HG02981 (cell line): ENCODE measurements at regions not wholly inside any gene's neighbourhood (a gene's known extent, or its start where the extent isn't known, plus 50 kb on each side); places are given as distances from the start of the nearest gene placed in this dataset.

Experiments
- ATAC-seq: cut with Tn5 transposase; IDR thresholded peaks from one replicate; pipeline ENCODE4 v1.9.1; 2021; ENCODE audit warnings: mild to moderate bottlenecking, moderate library complexity; ENCODE audit not compliant: unreplicated experiment

- no peak for ATAC-seq
These were observed 82.7 kb upstream of the NR2F2 start for GRCh38 chr15:96247621-96248305.

- ATAC-seq: no peak
These were observed 78.4 kb upstream of the NR2F2 start for GRCh38 chr15:96252148-96252547.

- no peak for ATAC-seq
These were observed 77.3 kb upstream of the NR2F2 start for GRCh38 chr15:96253006-96253747.

GRCh38 chr15:96254173-96254572 is 76.3 kb upstream of the NR2F2 start:
- ATAC-seq: no peak

GRCh38 chr15:96255599-96255998 is 74.9 kb upstream of the NR2F2 start:
- no peak for ATAC-seq

- ATAC-seq: peak; percentile 94
These were observed 68.9 kb upstream of the NR2F2 start for GRCh38 chr15:96261575-96262034.

GRCh38 chr15:96262097-96262496 is 68.4 kb upstream of the NR2F2 start:
- no peak for ATAC-seq

GRCh38 chr15:96262549-96263489 is 67.7 kb upstream of the NR2F2 start:
- ATAC-seq: no peak

- ATAC-seq: no peak
These were observed 66.1 kb upstream of the NR2F2 start for GRCh38 chr15:96264351-96264798.

GRCh38 chr15:96264801-96265515 is 65.5 kb upstream of the NR2F2 start:
- ATAC-seq: no peak

- ATAC-seq: no peak
These were observed 64.0 kb upstream of the NR2F2 start for GRCh38 chr15:96266456-96266855.

GRCh38 chr15:96267463-96267862 is 63.0 kb upstream of the NR2F2 start:
- no peak for ATAC-seq

GRCh38 chr15:96268442-96269204 is 61.9 kb upstream of the NR2F2 start:
- ATAC-seq: no peak

GRCh38 chr15:96270581-96271172 is 59.8 kb upstream of the NR2F2 start:
- ATAC-seq: no peak

GRCh38 chr15:96272427-96272826 is 58.1 kb upstream of the NR2F2 start:
- no peak for ATAC-seq

GRCh38 chr15:96273317-96274086 is 57.0 kb upstream of the NR2F2 start:
- ATAC-seq: peak; percentile 54

GRCh38 chr15:96274087-96274440 is 56.4 kb upstream of the NR2F2 start:
- no peak for ATAC-seq

- ATAC-seq: no peak
These were observed 55.8 kb upstream of the NR2F2 start for GRCh38 chr15:96274698-96275097.
